AG09309 (cell line): ENCODE measurements at regions not wholly inside any gene's neighbourhood (a gene's known extent, or its start where the extent isn't known, plus 50 kb on each side); places are given as distances from the start of the nearest gene placed in this dataset.

Experiments used
- DNase-seq: peaks from one replicate; pipeline ENCODE4 v3.0.0-alpha.2; 2010; ENCODE audit warnings: low read depth
- H3K4me3 ChIP-seq: 2 replicates; pipeline ENCODE4 v1.5.1; 2011; ENCODE audit warnings: mild to moderate bottlenecking, low read depth, low read length, moderate library complexity; ENCODE audit not compliant: control insufficient read depth
- TF ChIP-seq, protein P1 (sequence below): IDR thresholded peaks from 2 replicates; pipeline ENCODE4 v1.5.1; 2011; ENCODE audit warnings: mild to moderate bottlenecking, low read depth, low read length, inconsistent platforms; ENCODE audit not compliant: insufficient read depth, control insufficient read depth; ENCODE audit errors: missing control alignments

DNA sequence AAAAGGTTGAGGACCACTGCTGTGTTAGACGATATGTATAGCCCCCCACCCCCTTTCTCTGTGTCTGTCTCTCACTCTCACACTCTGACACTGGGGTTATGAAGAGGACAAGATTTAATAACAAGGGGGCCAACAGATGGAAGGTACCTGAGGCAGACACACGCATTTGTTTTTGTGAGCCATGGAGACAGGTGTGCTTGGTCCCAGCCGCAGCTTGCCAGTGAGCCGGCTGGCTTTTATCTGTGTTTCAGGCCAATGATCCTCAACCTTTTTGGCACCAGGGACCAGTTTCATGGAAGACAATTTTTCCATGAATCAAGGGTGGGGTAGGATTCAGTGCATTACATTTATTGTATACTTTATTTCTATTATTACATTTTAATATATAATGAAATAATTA, 394.9 kb upstream of the RGMA start:
- no peak for DNase-seq
- no peak overlapping the region for H3K4me3 ChIP-seq
- TF ChIP-seq, protein P1, sequence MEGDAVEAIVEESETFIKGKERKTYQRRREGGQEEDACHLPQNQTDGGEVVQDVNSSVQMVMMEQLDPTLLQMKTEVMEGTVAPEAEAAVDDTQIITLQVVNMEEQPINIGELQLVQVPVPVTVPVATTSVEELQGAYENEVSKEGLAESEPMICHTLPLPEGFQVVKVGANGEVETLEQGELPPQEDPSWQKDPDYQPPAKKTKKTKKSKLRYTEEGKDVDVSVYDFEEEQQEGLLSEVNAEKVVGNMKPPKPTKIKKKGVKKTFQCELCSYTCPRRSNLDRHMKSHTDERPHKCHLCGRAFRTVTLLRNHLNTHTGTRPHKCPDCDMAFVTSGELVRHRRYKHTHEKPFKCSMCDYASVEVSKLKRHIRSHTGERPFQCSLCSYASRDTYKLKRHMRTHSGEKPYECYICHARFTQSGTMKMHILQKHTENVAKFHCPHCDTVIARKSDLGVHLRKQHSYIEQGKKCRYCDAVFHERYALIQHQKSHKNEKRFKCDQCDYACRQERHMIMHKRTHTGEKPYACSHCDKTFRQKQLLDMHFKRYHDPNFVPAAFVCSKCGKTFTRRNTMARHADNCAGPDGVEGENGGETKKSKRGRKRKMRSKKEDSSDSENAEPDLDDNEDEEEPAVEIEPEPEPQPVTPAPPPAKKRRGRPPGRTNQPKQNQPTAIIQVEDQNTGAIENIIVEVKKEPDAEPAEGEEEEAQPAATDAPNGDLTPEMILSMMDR: no peak

DNA sequence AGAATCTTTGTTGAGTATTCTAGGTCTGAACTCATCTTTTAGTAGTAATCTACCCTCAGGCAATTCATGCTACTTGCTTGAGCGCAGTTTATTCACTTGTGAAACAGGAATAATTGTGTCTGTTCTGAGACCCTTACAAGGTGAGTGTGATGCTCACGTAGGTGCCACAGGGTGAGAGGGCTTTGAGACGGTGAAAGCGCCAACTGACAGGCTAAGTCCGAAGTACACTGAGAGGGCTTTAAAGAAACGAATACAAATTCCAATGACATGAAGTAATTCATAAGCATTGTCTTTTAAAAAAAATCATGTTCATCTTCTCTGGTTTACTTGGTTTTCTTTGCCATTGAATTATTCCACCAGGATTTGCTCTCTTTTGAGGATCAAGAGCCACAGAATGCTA, 393.7 kb upstream of the RGMA start:
- TF ChIP-seq, protein P1: no peak
- no peak for DNase-seq
- no peak overlapping the region for H3K4me3 ChIP-seq

DNA sequence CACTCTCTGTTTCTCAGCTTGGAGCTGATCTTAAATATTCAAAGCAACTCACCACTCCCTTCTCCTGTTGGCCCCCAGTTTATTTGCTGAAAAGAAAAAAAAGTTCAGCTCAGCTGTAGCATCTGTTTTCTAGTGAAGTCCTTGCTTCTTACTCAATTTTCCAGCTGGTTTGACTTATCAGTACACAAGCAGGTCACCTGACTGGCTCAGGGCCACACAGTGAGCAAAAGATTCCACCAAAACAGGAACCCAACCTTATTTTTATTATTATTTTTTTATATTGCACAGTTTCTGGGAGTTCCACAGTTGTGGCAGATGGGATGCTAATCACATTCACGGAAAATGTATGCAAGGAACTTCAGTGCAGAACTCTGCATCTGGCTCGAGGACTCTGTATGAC, 390.7 kb upstream of the RGMA start:
- no peak for DNase-seq
- H3K4me3 ChIP-seq: no peak overlapping the region
- TF ChIP-seq, protein P1: no peak

DNA sequence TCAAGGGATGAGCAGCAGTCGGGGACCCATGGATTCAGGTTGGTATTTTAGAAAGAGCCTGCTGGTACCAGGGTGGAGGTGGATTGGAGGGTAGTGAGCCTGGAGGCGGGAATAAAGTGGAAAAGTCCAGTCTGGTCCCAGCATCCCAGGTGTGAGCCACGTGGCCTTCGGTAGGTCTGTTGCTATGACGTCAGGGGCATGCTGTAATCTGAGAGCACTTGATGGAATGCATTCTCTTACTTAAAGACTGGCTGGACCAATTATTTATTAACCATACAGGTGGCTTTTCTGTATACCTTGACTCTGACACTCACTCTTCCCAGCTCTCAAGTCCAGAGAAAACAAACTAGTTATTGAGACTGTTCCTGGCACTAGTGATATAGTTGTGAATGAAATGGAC, 389.9 kb upstream of the RGMA start:
- no peak for DNase-seq
- TF ChIP-seq, protein P1: no peak
- no peak overlapping the region for H3K4me3 ChIP-seq

DNA sequence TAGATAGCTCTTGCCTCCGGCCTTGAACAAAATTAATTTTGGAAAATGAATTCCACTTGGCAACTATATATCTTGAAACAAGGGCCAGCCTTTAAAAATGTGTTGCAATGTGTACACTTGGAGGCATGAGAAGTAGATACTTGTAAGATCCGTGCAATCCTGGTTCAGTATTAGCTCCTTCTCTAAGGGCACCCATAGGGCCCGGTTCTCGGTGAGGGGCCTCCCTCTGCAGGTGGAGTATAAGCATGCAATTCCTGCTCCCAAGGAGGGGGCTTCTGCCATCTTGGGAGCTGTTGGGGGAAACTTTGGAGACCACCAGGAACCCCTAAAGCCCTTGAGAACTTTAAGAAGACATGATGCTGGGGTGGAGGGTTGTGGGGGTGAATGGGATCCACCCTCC, 388.7 kb upstream of the RGMA start:
- H3K4me3 ChIP-seq: no peak overlapping the region
- TF ChIP-seq, protein P1: no peak
- no peak for DNase-seq

DNA sequence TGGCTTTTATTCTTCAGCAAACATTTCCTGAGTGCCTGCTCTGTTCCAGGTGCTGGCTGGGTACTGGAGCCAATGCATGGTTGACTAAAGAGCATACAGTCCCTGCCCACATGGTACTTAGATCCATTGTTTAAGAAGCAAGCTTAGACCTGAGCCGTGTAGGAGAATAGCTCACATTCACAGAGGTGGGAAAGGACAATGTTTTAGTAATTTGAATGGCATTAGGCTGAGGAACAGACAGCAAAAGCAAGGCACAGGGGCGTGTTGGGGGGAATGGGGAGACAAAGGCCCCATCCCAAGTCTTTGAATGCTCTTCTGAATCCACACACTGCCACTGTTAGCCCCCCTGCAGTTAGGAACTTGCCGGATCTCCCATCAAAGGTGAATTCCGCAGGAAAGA, 388.2 kb upstream of the RGMA start:
- DNase-seq: no peak
- TF ChIP-seq, protein P1: no peak
- H3K4me3 ChIP-seq: no peak overlapping the region

DNA sequence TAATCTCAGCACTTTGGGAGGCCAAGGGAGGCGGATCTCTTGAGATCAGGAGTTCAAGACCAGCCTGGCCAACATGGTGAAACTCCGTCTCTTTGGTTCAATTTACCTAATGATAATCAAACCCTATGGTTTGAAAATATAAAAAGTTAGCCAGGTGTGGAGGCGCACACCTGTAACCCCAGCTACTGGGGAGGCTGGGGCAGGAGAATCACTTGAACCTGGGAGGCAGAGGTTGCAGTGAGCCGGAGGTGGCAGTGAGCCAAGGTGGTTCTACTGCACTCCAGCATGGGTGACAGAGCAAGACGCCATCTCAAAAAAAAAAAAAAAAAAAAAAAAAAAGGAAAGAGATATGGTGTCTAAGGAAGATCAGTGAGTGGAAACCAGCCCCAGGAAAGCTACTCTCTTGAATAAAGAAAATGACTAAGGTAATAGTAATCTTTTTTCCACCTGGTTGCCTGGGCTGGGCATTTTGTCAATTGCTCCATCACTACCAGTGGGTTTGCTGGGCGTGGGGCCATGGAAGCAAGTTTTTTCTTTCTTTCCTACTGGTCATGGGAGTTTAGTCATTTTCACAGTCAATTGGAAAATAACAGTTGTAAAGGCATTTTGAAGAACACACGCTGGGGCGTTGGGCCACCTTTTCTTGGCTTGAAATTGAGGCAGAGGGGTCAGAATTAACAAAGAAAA, 387.6 kb upstream of the RGMA start:
- no peak overlapping the region for H3K4me3 ChIP-seq
- DNase-seq: no peak
- TF ChIP-seq, protein P1: no peak
